Stimulated activated CD4-positive, alpha-beta T cell treated with anti-CD3 and anti-CD28 coated beads, Interleukin-4, amount 100 ng/mL, for 48 hours (primary cell): ENCODE measurements at regions not wholly inside any gene's neighbourhood (a gene's known extent, or its start where the extent isn't known, plus 50 kb on each side); places are given as distances from the start of the nearest gene placed in this dataset.

Source experiments
- DNase-seq, 2 donors: peaks; one replicate each; pipeline ENCODE4 v3.0.0-alpha.2; 2020; ENCODE audit warnings: low read depth in 2 of 2

DNA sequence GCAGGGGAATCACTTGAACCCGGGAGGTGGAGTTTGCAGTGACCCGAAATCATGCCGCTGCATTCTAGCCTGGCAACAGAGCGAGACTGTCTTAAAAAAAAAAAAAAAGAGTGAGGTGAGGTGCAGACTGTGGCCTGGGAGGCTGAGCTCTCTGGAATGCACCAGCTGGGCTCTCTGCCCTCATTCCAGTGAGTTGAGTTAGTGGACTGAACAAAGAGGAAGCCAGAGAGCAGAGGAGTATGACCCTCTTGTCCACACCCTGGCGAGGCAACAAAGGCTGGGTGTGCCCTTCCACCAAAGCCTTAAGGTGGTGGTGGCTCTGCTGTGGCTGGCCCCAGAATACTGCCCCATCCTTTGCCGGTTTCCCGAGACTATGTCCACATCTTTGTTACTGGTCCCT is 71.3 kb upstream of the ACKR3 start:
- DNase-seq, result no peak

GRCh38 chr2:236499691-236500578 is 69.7 kb upstream of the ACKR3 start:
- DNase-seq, result no peak

GRCh38 chr2:236501026-236501425 is 68.6 kb upstream of the ACKR3 start:
- DNase-seq, result no peak

GRCh38 chr2:236501531-236501930 is 68.1 kb upstream of the ACKR3 start:
- no peak for DNase-seq

- DNase-seq, result no peak
These were observed 66.5 kb upstream of the ACKR3 start for GRCh38 chr2:236503100-236503499.

GRCh38 chr2:236503583-236503982 is 66.0 kb upstream of the ACKR3 start:
- DNase-seq, result no peak

GRCh38 chr2:236505041-236505440 is 64.6 kb upstream of the ACKR3 start:
- no peak for DNase-seq

- DNase-seq, result no peak
These were observed 64.0 kb upstream of the ACKR3 start for GRCh38 chr2:236505648-236506047.

GRCh38 chr2:236507393-236508085 is 62.1 kb upstream of the ACKR3 start:
- peak; percentile 32 to 37 for DNase-seq

- DNase-seq, result no peak
These were observed 61.2 kb upstream of the ACKR3 start for GRCh38 chr2:236508466-236508865.

DNA sequence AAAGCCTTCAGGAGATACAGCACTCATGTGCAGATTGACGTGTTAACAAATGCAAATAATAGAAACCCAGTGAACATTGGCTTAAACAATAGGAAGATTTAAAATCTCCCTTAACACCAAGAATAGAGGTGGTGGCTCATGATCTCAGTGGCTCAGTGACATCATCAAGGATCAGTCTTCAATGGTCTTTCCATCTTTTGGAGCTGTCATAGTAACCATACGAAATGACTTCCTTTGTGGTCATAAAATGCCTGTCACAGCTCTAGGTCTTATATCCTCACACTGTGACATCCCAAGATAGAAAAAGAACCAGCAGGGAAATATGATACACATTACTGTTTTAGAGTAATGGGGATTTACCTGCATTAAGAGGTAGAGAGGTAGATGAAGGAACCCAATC is 59.6 kb upstream of the ACKR3 start:
- DNase-seq, result no peak

- no peak for DNase-seq
These were observed 58.4 kb upstream of the ACKR3 start for GRCh38 chr2:236511266-236511665.

DNA sequence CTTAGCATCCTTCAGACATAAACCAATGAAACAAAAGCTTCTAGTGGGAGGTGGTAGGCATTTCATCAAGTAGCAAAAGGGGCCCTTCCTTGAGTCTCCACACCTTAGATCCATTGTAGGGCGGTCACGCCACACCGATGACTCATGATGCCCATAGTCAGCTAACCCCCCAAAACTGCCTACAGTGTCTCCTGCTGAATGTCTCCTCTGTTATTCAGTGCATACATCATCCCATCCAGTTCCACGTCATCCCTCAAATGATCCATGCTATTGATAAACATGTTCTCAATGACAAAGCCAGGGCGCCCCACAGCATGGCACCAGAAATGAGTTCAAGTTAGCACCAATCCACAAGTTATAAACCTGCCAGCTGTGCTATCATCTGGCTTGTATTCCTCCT is 57.4 kb upstream of the ACKR3 start:
- no peak for DNase-seq

DNA sequence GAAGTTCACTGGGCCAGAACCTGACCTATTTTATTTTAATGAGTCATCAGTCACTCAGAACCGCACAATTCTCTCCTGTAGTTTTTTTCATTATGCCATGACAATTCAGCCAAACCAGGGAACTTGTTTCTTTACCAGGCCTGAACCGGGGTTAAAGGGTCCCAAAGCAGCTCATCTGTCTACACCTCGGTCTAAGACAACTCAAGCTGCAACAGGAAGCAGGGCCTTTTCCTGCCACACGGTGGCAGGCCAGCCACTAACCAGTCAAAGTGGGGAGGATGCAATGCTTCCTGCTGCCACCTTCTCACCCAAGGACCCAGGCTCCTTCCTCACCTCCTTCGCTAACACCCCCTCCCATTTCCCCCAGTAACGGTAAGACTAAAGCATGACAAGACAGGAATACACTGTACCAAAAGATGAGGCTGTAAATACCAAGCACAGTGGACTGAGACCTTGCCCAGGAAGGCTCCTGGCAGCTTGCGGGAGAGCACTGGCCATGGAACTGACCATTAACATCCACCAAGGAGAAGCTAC is 56.7 kb upstream of the ACKR3 start:
- DNase-seq, result peak; percentile 33 to 62

DNA sequence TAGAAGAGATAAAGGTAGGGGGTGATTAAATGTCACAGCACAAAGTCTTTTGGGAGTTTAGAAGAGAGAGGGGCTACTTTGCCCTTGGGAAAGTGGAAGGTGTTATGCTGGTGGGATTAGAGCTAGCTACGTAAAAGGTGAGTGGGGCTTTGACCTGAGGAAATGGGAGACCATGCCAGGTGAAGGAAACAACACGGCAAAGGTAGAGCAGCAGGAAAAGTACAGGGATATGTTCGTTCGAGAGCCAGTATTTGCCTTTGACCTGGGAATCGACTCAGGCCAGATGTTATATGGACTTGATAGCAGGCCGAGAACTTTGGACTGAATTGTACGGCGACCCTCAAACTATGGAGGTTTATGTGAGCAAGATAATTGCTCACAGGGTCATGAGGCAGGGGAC is 55.7 kb upstream of the ACKR3 start:
- DNase-seq, result no peak

- DNase-seq, result no peak
These were observed 52.9 kb upstream of the ACKR3 start for GRCh38 chr2:236516708-236517107.

DNA sequence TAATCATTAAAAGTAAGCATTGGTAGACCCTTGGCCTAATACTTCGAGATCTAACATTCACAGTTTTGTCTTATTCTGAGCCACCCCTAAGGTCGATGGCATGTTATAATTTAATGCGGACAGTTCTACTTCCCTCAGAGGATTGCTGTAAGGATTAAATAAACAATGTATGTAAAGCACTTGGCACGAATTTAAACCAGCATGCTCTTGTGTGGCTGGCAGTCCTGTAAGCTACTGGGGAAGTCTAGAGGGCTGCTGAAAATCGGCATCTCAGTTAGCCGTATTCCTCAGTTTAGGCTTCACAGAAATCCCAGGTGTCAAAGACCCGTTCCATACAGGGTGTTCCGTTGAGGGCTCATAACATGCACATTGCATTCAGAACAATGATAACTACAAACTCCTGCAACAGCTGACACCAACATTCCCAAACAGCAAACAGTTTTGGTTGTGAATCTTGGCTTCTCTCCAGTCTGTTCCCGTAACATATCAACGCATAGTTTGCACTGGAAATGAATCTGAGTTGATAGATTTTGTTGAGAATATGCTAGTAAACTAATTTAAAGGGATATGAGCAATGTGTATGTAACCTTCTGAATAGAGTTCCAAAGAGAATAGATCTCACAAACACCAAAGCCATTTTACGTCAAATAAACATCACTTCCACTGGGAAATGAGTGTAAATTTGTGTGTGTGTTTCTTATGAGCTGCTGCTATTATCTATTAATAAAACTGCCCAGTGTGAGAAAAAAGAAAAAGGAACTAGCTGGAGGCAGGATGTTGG is 52.2 kb upstream of the ACKR3 start:
- DNase-seq, result no peak
